Osteocyte (in vitro differentiated cells): ENCODE measurements at regions not wholly inside any gene's neighbourhood (a gene's known extent, or its start where the extent isn't known, plus 50 kb on each side); places are given as distances from the start of the nearest gene placed in this dataset.

Experiments used
- DNase-seq: peaks from one replicate; pipeline ENCODE4 v3.0.0; 2021; ENCODE audit warnings: mixed read lengths; ENCODE audit not compliant: unreplicated experiment; ENCODE audit errors: extremely low spot score
- H3K27ac Mint-ChIP-seq: one replicate; pipeline ENCODE4 v1.8.0; 2021; ENCODE audit warnings: mild to moderate bottlenecking, mixed read lengths; ENCODE audit not compliant: unreplicated experiment
- H3K27me3 Mint-ChIP-seq: one replicate; pipeline ENCODE4 v1.8.0; 2021; ENCODE audit warnings: mixed read lengths; ENCODE audit not compliant: unreplicated experiment
- H3K36me3 Mint-ChIP-seq: one replicate; pipeline ENCODE4 v1.8.0; 2021; ENCODE audit warnings: mixed read lengths; ENCODE audit not compliant: unreplicated experiment
- H3K4me1 Mint-ChIP-seq: one replicate; pipeline ENCODE4 v1.8.0; 2021; ENCODE audit warnings: mixed read lengths; ENCODE audit not compliant: unreplicated experiment
- H3K4me3 Mint-ChIP-seq: one replicate; pipeline ENCODE4 v1.8.0; 2021; ENCODE audit warnings: mild to moderate bottlenecking, moderate library complexity, mixed read lengths; ENCODE audit not compliant: unreplicated experiment
- H3K9me3 Mint-ChIP-seq: one replicate; pipeline ENCODE4 v1.8.0; 2021; ENCODE audit warnings: mixed read lengths; ENCODE audit not compliant: unreplicated experiment
- CTCF ChIP-seq: fragments of 200-600 bp; sonication (generic); IDR thresholded peaks from 2 replicates; pipeline ENCODE4 v1.5.0; 2021; ENCODE audit warnings: antibody characterized with exemption, mild to moderate bottlenecking, moderate library complexity

- DNase-seq: no peak
- H3K36me3 Mint-ChIP-seq: no peaks in the 10 kb centered on the region
- no peaks in the 10 kb centered on the region for H3K4me1 Mint-ChIP-seq
- TF ChIP-seq CTCF: no peak
- no peaks in the 10 kb centered on the region for H3K27me3 Mint-ChIP-seq
- H3K9me3 Mint-ChIP-seq: no peaks in the 10 kb centered on the region
- H3K4me3 Mint-ChIP-seq: no peak overlapping the region
- no peak overlapping the region for H3K27ac Mint-ChIP-seq
Observed at GRCh38 chr3:145395421-145395820, 765.6 kb downstream of the PLOD2 start.

- H3K27me3 Mint-ChIP-seq: peaks cover 6% of the 10 kb centered on the region
- no peak overlapping the region for H3K4me3 Mint-ChIP-seq
Observed at GRCh38 chr3:145411605-145412004, 749.4 kb downstream of the PLOD2 start.

GRCh38 chr3:145417678-145418077, 743.3 kb downstream of the PLOD2 start:
- no peaks in the 10 kb centered on the region for H3K36me3 Mint-ChIP-seq
- peaks cover 4% of the 10 kb centered on the region for H3K9me3 Mint-ChIP-seq
- peaks cover 14% of the 10 kb centered on the region for H3K27me3 Mint-ChIP-seq
- H3K4me3 Mint-ChIP-seq: no peak overlapping the region
- TF ChIP-seq CTCF: no peak
- no peaks in the 10 kb centered on the region for H3K4me1 Mint-ChIP-seq
- DNase-seq: no peak
- no peak overlapping the region for H3K27ac Mint-ChIP-seq

More at GRCh38 chr3:145411605-145412004, 749.4 kb downstream of the PLOD2 start:
- peaks cover 4% of the 10 kb centered on the region for H3K9me3 Mint-ChIP-seq
- TF ChIP-seq CTCF: no peak
- H3K27ac Mint-ChIP-seq: no peak overlapping the region
- no peak for DNase-seq
- H3K36me3 Mint-ChIP-seq: no peaks in the 10 kb centered on the region
- H3K4me1 Mint-ChIP-seq: no peaks in the 10 kb centered on the region

- no peak for DNase-seq
- no peaks in the 10 kb centered on the region for H3K4me1 Mint-ChIP-seq
- H3K27ac Mint-ChIP-seq: no peak overlapping the region
- H3K4me3 Mint-ChIP-seq: no peak overlapping the region
- H3K9me3 Mint-ChIP-seq: no peaks in the 10 kb centered on the region
- peaks cover 8% of the 10 kb centered on the region for H3K27me3 Mint-ChIP-seq
- no peaks in the 10 kb centered on the region for H3K36me3 Mint-ChIP-seq
- no peak for TF ChIP-seq CTCF
Observed at GRCh38 chr3:145422556-145422955, 738.4 kb downstream of the PLOD2 start.

GRCh38 chr3:145427355-145427754, 733.6 kb downstream of the PLOD2 start:
- no peak overlapping the region for H3K4me3 Mint-ChIP-seq
- H3K4me1 Mint-ChIP-seq: no peaks in the 10 kb centered on the region
- TF ChIP-seq CTCF: no peak
- no peak for DNase-seq
- H3K36me3 Mint-ChIP-seq: no peaks in the 10 kb centered on the region
- H3K27me3 Mint-ChIP-seq: peaks cover 3% of the 10 kb centered on the region
- H3K9me3 Mint-ChIP-seq: no peaks in the 10 kb centered on the region
- H3K27ac Mint-ChIP-seq: no peak overlapping the region
